Fibroblast of lung (primary cell): ENCODE measurements at regions not wholly inside any gene's neighbourhood (a gene's known extent, or its start where the extent isn't known, plus 50 kb on each side); places are given as distances from the start of the nearest gene placed in this dataset.

Experiments
- DNase-seq, 2 donors: peaks; one replicate each; pipeline versions ENCODE4 v3.0.0 to v3.0.0-alpha.2; 2010; ENCODE audit warnings: low read depth in 2 of 2
- H2AFZ ChIP-seq: 2 replicates; pipeline ENCODE4 v1.5.1; 2012; ENCODE audit warnings: low read length, control low read depth, inconsistent platforms
- H3K27ac ChIP-seq: 2 replicates; pipeline ENCODE4 v1.5.1; 2011; ENCODE audit warnings: low read length, control low read depth; ENCODE audit not compliant: insufficient read depth
- H3K27me3 ChIP-seq: 2 replicates; pipeline ENCODE4 v1.5.1; 2011; ENCODE audit warnings: mild to moderate bottlenecking, low read length; ENCODE audit not compliant: control insufficient read depth, insufficient read depth
- H3K36me3 ChIP-seq: 2 replicates; pipeline ENCODE4 v1.5.1; 2011; ENCODE audit warnings: low read length; ENCODE audit not compliant: control insufficient read depth, insufficient read depth
- H3K4me1 ChIP-seq: 2 replicates; pipeline ENCODE4 v1.5.1; 2011; ENCODE audit warnings: low read length; ENCODE audit not compliant: control insufficient read depth, insufficient read depth; ENCODE audit errors: extremely low read depth
- H3K4me2 ChIP-seq: 2 replicates; pipeline ENCODE4 v1.5.1; 2011; ENCODE audit warnings: low read length, control low read depth; ENCODE audit not compliant: insufficient read depth; ENCODE audit errors: extremely low read depth
- H3K4me3 ChIP-seq, 4 experiments: fragments of 200-600 bp in 1 of 4; sonication (generic) in 1 of 4; replicated peaks in 1 of 4; 2 replicates each; pipeline ENCODE4 v1.5.1; 2011 to 2016; ENCODE audit warnings: low read length in 4 of 4, low read depth in 3 of 4, mild to moderate bottlenecking in 3 of 4, control low read depth in 2 of 4, inconsistent platforms in 1 of 4, mixed read lengths in 1 of 4; ENCODE audit not compliant: insufficient read depth in 1 of 4; ENCODE audit errors: control extremely low read depth in 1 of 4
- H3K79me2 ChIP-seq: 2 replicates; pipeline ENCODE4 v1.5.1; 2012; ENCODE audit warnings: mild to moderate bottlenecking, low read length, inconsistent platforms; ENCODE audit not compliant: control insufficient read depth, insufficient read depth
- H3K9ac ChIP-seq: 2 replicates; pipeline ENCODE4 v1.5.1; 2011; ENCODE audit warnings: mild to moderate bottlenecking, low read length, control low read depth; ENCODE audit not compliant: insufficient read depth
- H3K9me3 ChIP-seq: 2 replicates; pipeline ENCODE4 v1.5.1; 2012; ENCODE audit warnings: low read depth, low read length; ENCODE audit not compliant: control insufficient read depth, insufficient read depth
- H4K20me1 ChIP-seq: 2 replicates; pipeline ENCODE4 v1.5.1; 2011; ENCODE audit warnings: low read length; ENCODE audit not compliant: control insufficient read depth, insufficient read depth; ENCODE audit errors: extremely low read depth
- CTCF ChIP-seq, 2 donors: IDR thresholded peaks in 1 of 2; conservative IDR thresholded peaks in 1 of 2; 1 replicate in 1 of 2; 2 replicates in 1 of 2; pipeline ENCODE4 v1.5.1; 2011 to 2012; ENCODE audit warnings: low read length in 2 of 2, control low read depth in 1 of 2, inconsistent platforms in 1 of 2, low read depth in 1 of 2, mild to moderate bottlenecking in 1 of 2
- EZH2 ChIP-seq: IDR thresholded peaks from 2 replicates; pipeline ENCODE4 v1.5.1; 2012; ENCODE audit warnings: low read length, control low read depth, mild to moderate bottlenecking; ENCODE audit errors: missing control alignments

GRCh38 chr4:110705440-110705782 lies 82.5 kb upstream of the PITX2 start:
- H3K4me3 ChIP-seq: no peak overlapping the region
- TF ChIP-seq CTCF (conservative IDR thresholded peaks at IDR 0.05 in 1 of 2, IDR thresholded peaks at IDR 0.05 in 1 of 2; ENCODE audit: low read depth in 1 of 2, low read length in 2 of 2) (no peak), EZH2 (no peak)

GRCh38 chr4:110710070-110710469 lies 87.2 kb upstream of the PITX2 start:
- H4K20me1 ChIP-seq: no peaks in the 10 kb centered on the region
- no peak overlapping the region for H3K9ac ChIP-seq
- H3K4me1 ChIP-seq: no peaks in the 10 kb centered on the region
- no peak for DNase-seq
- no peak overlapping the region for H3K4me2 ChIP-seq
- no peaks in the 10 kb centered on the region for H3K9me3 ChIP-seq
- H2AFZ ChIP-seq: no peak overlapping the region
- H3K27ac ChIP-seq: no peak overlapping the region
- no peak overlapping the region for H3K4me3 ChIP-seq
- no peak for TF ChIP-seq EZH2
- no peak for TF ChIP-seq CTCF (conservative IDR thresholded peaks at IDR 0.05 in 1 of 2, IDR thresholded peaks at IDR 0.05 in 1 of 2; ENCODE audit: low read depth in 1 of 2, low read length in 2 of 2)
- H3K27me3 ChIP-seq: no peaks in the 10 kb centered on the region
- no peaks in the 10 kb centered on the region for H3K79me2 ChIP-seq
- H3K36me3 ChIP-seq: no peaks in the 10 kb centered on the region

More at GRCh38 chr4:110705440-110705782, 82.5 kb upstream of the PITX2 start:
- Histone ChIP-seq H3K79me2 (no peaks in the 10 kb centered on the region), H4K20me1 (no peaks in the 10 kb centered on the region), H3K4me2 (no peak overlapping the region), H3K27me3 (no peaks in the 10 kb centered on the region), H2AFZ (no peak overlapping the region), H3K4me1 (no peaks in the 10 kb centered on the region), H3K27ac (no peak overlapping the region), H3K9ac (no peak overlapping the region), H3K9me3 (no peaks in the 10 kb centered on the region), H3K36me3 (no peaks in the 10 kb centered on the region)
- no peak for DNase-seq

GRCh38 chr4:110712486-110712885 lies 89.6 kb upstream of the PITX2 start:
- H2AFZ ChIP-seq: no peak overlapping the region
- H3K9me3 ChIP-seq: no peaks in the 10 kb centered on the region
- no peaks in the 10 kb centered on the region for H3K79me2 ChIP-seq
- H3K9ac ChIP-seq: no peak overlapping the region
- no peak overlapping the region for H3K4me2 ChIP-seq
- no peaks in the 10 kb centered on the region for H3K36me3 ChIP-seq
- no peaks in the 10 kb centered on the region for H4K20me1 ChIP-seq
- no peak overlapping the region for H3K27ac ChIP-seq
- TF ChIP-seq CTCF (conservative IDR thresholded peaks at IDR 0.05 in 1 of 2, IDR thresholded peaks at IDR 0.05 in 1 of 2; ENCODE audit: low read depth in 1 of 2, low read length in 2 of 2) (no peak), EZH2 (no peak)
- H3K4me3 ChIP-seq: no peak overlapping the region
- no peak for DNase-seq
- H3K4me1 ChIP-seq: no peaks in the 10 kb centered on the region
- H3K27me3 ChIP-seq: no peaks in the 10 kb centered on the region
